Left ventricle myocardium inferior (tissue), 1 donor: ENCODE measurements at regions not wholly inside any gene's neighbourhood (a gene's known extent, or its start where the extent isn't known, plus 50 kb on each side); places are given as distances from the start of the nearest gene placed in this dataset.

ENCODE experiments used
- DNase-seq: peaks from one replicate; pipeline ENCODE4 v3.0.0-alpha.2; 2020
- H3K27ac ChIP-seq: fragments of 200-600 bp; replicated peaks from 2 replicates; pipeline ENCODE4 v1.8.0; 2021
- H3K27me3 ChIP-seq: fragments of 200-600 bp; 2 replicates; pipeline ENCODE4 v1.8.0; 2021; ENCODE audit warnings: low read depth
- H3K36me3 ChIP-seq: fragments of 200-600 bp; 2 replicates; pipeline ENCODE4 v1.8.0; 2021
- H3K4me1 ChIP-seq: fragments of 200-600 bp; 2 replicates; pipeline ENCODE4 v1.8.0; 2021
- H3K4me3 ChIP-seq: fragments of 200-600 bp; 2 replicates; pipeline ENCODE4 v1.8.0; 2021; ENCODE audit warnings: mild to moderate bottlenecking, moderate library complexity
- H3K9me3 ChIP-seq: fragments of 200-600 bp; replicated peaks from 2 replicates; pipeline ENCODE4 v1.8.0; 2021
- CTCF ChIP-seq: fragments of 200-600 bp; IDR thresholded peaks from 2 replicates; pipeline ENCODE4 v1.8.0; 2021; ENCODE audit warnings: antibody characterized with exemption, mild to moderate bottlenecking, borderline replicate concordance
- intact Hi-C: fragments of 100-400 bp; cut with micrococcal nuclease; formaldehyde crosslinking; loops from one replicate; pipeline ENCODE4 v1.11.0; 2022
- donor health status: DM: no; HTN: yes; CAD: no; lungs with severe emphysema.

DNA sequence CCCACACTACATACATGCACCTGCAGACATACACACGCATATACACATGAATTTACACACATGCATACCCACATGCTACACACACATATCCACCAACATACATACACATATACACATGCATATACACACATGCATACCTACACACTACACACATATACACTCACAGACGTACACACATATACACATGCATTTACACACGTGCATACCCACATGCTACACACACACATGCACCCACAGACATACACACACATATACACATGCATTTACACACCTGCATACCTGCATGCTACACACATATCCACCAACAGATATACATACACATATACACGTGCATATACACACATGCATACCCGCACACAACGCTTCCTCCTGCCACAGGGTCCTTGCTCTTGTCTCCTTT, 61.2 kb upstream of the SLC25A33 start:
- no peak overlapping the region for H3K27ac ChIP-seq
- no peaks in the 10 kb centered on the region for H3K4me1 ChIP-seq
- DNase-seq, result no peak
- no peaks in the 10 kb centered on the region for H3K9me3 ChIP-seq
- no peak overlapping the region for H3K4me3 ChIP-seq
- no peak for TF ChIP-seq CTCF
- no peaks in the 10 kb centered on the region for H3K36me3 ChIP-seq
- H3K27me3 ChIP-seq, result peaks cover 24% of the 10 kb centered on the region
- intact Hi-C loops, result no loop called here

DNA sequence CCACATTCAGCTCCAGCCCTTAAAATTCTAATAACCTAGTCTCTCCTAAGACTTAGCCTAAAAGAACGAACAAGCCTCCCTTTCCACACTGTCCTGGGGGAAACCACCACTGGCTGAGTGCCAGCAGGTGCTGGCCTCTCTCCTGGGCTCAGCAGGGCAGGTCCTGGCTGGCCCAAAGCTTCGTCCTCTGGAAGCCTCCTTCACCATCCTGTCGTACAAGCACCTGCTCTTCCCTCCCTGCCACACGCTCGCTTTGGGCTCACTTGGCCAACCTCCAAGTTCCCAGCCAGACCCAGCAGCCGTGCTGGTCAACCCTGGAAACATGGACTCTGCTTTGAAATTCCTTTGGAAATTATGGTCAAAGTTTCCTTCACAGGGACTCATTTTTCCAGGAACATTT, 58.2 kb upstream of the SLC25A33 start:
- Histone ChIP-seq H3K9me3 (no peaks in the 10 kb centered on the region), H3K4me1 (no peaks in the 10 kb centered on the region), H3K27ac (no peak overlapping the region), H3K4me3 (no peak overlapping the region), H3K36me3 (no peaks in the 10 kb centered on the region), H3K27me3 (peaks cover 5% of the 10 kb centered on the region)
- intact Hi-C loops, result no loop called here
- no peak for DNase-seq
- TF ChIP-seq CTCF, result no peak

- intact Hi-C loops, result no loop called here
- Histone ChIP-seq H3K36me3 (no peaks in the 10 kb centered on the region), H3K9me3 (no peaks in the 10 kb centered on the region)
Measured at GRCh38 chr1:9482403-9482802, 56.9 kb upstream of the SLC25A33 start.

DNA sequence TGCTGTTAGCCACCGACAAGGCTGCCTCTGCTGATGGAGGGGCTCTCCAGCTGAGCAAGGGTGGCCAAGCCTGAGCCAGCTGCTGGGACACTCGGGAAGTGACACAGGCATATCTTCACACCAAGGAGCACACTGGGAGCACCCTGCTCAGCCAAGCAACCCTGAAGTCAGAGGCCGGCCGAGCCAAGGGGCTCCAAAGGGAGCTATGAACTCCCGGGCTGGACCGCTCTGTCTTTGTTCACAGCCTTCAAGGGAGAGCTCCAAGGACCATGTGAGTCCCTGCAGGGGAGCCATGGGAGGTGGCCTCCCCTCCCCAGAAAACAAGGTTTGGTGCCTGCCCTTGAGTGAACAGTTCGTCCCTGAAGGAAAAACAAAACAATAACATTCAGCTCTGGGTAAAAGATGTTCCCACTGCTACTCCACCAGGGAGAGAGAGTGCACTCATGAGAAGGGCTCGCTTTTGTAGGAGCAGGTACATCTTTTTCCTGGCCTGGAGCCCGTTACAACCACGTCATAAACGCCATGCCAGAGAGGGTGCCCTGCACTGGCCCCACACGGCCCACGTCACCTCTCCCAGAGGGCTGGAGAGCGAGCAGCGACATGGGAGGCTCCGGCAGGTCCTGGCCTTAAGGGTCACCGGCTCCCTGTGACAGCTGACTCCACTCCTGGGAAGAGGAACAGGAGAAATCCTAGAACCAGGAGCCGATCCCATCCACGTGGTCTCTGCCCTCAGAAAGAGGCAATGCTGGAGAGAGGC, 56.3 kb upstream of the SLC25A33 start:
- no peaks in the 10 kb centered on the region for H3K4me1 ChIP-seq
- no peaks in the 10 kb centered on the region for H3K9me3 ChIP-seq
- no peak for DNase-seq
- intact Hi-C loops, result no loop called here
- H3K4me3 ChIP-seq, result no peak overlapping the region
- no peak for TF ChIP-seq CTCF
- no peaks in the 10 kb centered on the region for H3K36me3 ChIP-seq
- no peaks in the 10 kb centered on the region for H3K27me3 ChIP-seq
- no peak overlapping the region for H3K27ac ChIP-seq

More at GRCh38 chr1:9482403-9482802, 56.9 kb upstream of the SLC25A33 start:
- Histone ChIP-seq H3K27ac (no peak overlapping the region), H3K4me1 (no peaks in the 10 kb centered on the region), H3K4me3 (no peak overlapping the region), H3K27me3 (no peaks in the 10 kb centered on the region)
- DNase-seq, result no peak
- no peak for TF ChIP-seq CTCF

DNA sequence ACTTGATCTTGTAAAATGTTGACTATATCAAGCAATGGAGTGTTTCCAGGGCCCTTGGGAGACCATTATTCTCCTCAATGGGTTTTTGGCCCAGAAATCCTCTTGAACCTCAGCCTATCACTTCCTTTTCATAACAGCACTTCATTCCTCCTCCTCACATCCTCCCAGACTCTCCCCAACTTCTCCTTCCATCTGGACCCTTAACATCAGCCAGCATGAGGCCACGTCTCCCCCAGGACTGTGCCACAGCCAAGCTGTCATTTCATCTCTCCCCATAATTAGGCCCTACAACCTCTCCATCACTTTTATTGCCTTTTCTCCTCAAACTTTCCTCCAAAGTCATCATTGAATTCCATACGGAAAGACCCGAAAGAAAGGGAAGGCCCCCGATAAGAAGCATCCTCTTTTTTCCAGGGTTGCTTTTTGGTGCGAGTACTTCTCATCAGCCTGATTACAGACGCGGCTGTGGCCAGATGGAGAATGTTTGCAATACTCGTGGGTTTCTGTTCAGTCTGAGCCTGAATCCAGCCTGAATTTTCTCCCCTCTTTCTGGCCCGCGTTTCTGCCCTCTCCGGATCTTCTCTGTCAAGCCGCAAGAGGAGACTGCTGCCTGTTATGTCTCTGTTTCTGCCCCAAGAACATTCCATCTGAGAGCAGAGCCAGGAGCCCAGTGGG, 52.7 kb upstream of the SLC25A33 start:
- Histone ChIP-seq H3K9me3 (no peaks in the 10 kb centered on the region), H3K27ac (peak overlapping the region; percentile 27)

More for the DNA sequence above, 52.7 kb upstream of the SLC25A33 start:
- Histone ChIP-seq H3K4me3 (no peak overlapping the region), H3K4me1 (peaks cover 4% of the 10 kb centered on the region), H3K36me3 (no peaks in the 10 kb centered on the region), H3K27me3 (no peaks in the 10 kb centered on the region)
- TF ChIP-seq CTCF, result no peak
- intact Hi-C loops, result no loop called here
- no peak for DNase-seq
